B cell (primary cell): ENCODE measurements at regions not wholly inside any gene's neighbourhood (a gene's known extent, or its start where the extent isn't known, plus 50 kb on each side); places are given as distances from the start of the nearest gene placed in this dataset.
"Not testable (repeated sequence)": the region's sequence is repeated elsewhere in the genome, so short reads cannot be mapped to it uniquely, and the experiment has no call there.

Experiments used
- ATAC-seq: fragments of 200-7000 bp; cut with Tn5 transposase; one replicate; pipeline ENCODE4 v1.10.0; 2021; ENCODE audit warnings: low read depth, mild to moderate bottlenecking, moderate number of reproducible peaks, moderate library complexity
- CTCF ChIA-PET: fragments of 350-600 bp; sonication (Branson Sonifier 250); formaldehyde crosslinking; loops from one replicate; lab custom pipeline; 2021; ENCODE audit warnings: antibody characterized with exemption, inconsistent platforms; lab: Charles Lee
- POLR2A ChIA-PET: fragments of 350-600 bp; sonication (Branson Sonifier 250); formaldehyde crosslinking; loops from one replicate; lab custom pipeline; 2021; ENCODE audit warnings: antibody characterized with exemption; lab: Charles Lee
- DNase-seq: peaks from one replicate; pipeline ENCODE4 v3.0.0; 2013
- H2AFZ ChIP-seq: 2 replicates; pipeline ENCODE4 v1.6.1; 2012; ENCODE audit warnings: mild to moderate bottlenecking, low read depth, low read length; ENCODE audit not compliant: insufficient read depth, poor library complexity, severe bottlenecking
- H3K27ac ChIP-seq, 2 donors: 1 replicate in 1 of 2; 2 replicates in 1 of 2; pipeline ENCODE4 v1.5.1; 2012 to 2013; ENCODE audit warnings: low read length in 2 of 2, mild to moderate bottlenecking in 2 of 2, moderate library complexity in 1 of 2
- H3K27me3 ChIP-seq, 4 experiments: fragments of 200-600 bp in 1 of 4; sonication (generic) in 1 of 4; replicated peaks in 1 of 4; 1 replicate in 2 of 4; 2 replicates in 2 of 4; pipeline versions ENCODE4 v1.6.1 to v1.7.0; 2013 to 2016; ENCODE audit warnings: low read length in 3 of 4, mild to moderate bottlenecking in 2 of 4, mixed read lengths in 1 of 4, moderate library complexity in 1 of 4; ENCODE audit not compliant: insufficient read depth in 4 of 4, control insufficient read depth in 3 of 4; ENCODE audit errors: control extremely low read depth in 1 of 4
- H3K36me3 ChIP-seq, 2 experiments: replicated peaks in 1 of 2; 1 replicate in 1 of 2; 2 replicates in 1 of 2; pipeline versions ENCODE4 v1.6.1 to v1.7.1; 2013; ENCODE audit warnings: low read length in 1 of 2; ENCODE audit not compliant: insufficient read depth in 2 of 2, control insufficient read depth in 1 of 2; ENCODE audit errors: control extremely low read depth in 1 of 2, extremely low read depth in 1 of 2
- H3K4me1 ChIP-seq, 2 donors: fragments of 200-600 bp in 1 of 2; sonication (generic) in 1 of 2; 1 replicate in 1 of 2; 2 replicates in 1 of 2; pipeline versions ENCODE4 v1.5.1 to v1.6.1; 2013 to 2017; ENCODE audit warnings: low read length in 2 of 2; ENCODE audit not compliant: control insufficient read depth in 2 of 2, insufficient read depth in 2 of 2
- H3K4me2 ChIP-seq: replicated peaks from 2 replicates; pipeline ENCODE3; 2012; ENCODE audit warnings: mild to moderate bottlenecking, low read depth, low read length; ENCODE audit not compliant: poor library complexity, severe bottlenecking
- H3K4me3 ChIP-seq, 5 experiments: fragments of 200-600 bp in 1 of 5; sonication (generic) in 1 of 5; 1 replicate in 3 of 5; 2 replicates in 2 of 5; pipeline versions ENCODE4 v1.5.1 to v1.7.0; 2011 to 2016; ENCODE audit warnings: low read length in 4 of 5, mild to moderate bottlenecking in 4 of 5, low read depth in 2 of 5, control low read depth in 1 of 5, moderate library complexity in 1 of 5; ENCODE audit not compliant: insufficient read depth in 1 of 5; ENCODE audit errors: control extremely low read depth in 1 of 5, extremely low read depth in 1 of 5
- H3K79me2 ChIP-seq: fragments of 200-600 bp; sonication (generic); one replicate; pipeline ENCODE4 v1.6.0; 2016; ENCODE audit warnings: low read length; ENCODE audit not compliant: control insufficient read depth, insufficient read depth
- H3K9ac ChIP-seq: fragments of 200-600 bp; sonication (generic); 2 replicates; pipeline ENCODE4 v1.6.1; 2017; ENCODE audit warnings: mild to moderate bottlenecking, low read length, moderate library complexity
- H3K9me3 ChIP-seq, 3 donors: one replicate each; pipeline versions ENCODE4 v1.6.1 to v1.7.1; 2013; ENCODE audit warnings: low read length in 2 of 3; ENCODE audit not compliant: control insufficient read depth in 2 of 3, insufficient read depth in 1 of 3; ENCODE audit errors: control extremely low read depth in 1 of 3
- H4K20me1 ChIP-seq: 2 replicates; pipeline ENCODE4 v1.6.0; 2012; ENCODE audit warnings: mild to moderate bottlenecking, low read length; ENCODE audit not compliant: insufficient read depth, control insufficient read depth, poor library complexity, severe bottlenecking
- H3K27ac Mint-ChIP-seq: one replicate; pipeline ENCODE4 v1.8.0; 2021; ENCODE audit warnings: mixed read lengths
- H3K27me3 Mint-ChIP-seq: one replicate; pipeline ENCODE4 v1.8.0; 2021; ENCODE audit warnings: mixed read lengths
- H3K4me1 Mint-ChIP-seq: one replicate; pipeline ENCODE4 v1.8.0; 2021; ENCODE audit warnings: mixed read lengths
- H3K4me3 Mint-ChIP-seq: one replicate; pipeline ENCODE4 v1.8.0; 2021; ENCODE audit warnings: mixed read lengths
- H3K9me3 Mint-ChIP-seq: one replicate; pipeline ENCODE4 v1.8.0; 2022; ENCODE audit warnings: mixed read lengths; ENCODE audit not compliant: insufficient read depth
- EZH2 ChIP-seq: IDR thresholded peaks from 2 replicates; pipeline ENCODE4 v1.6.1; 2012; ENCODE audit warnings: borderline replicate concordance, low read depth, mild to moderate bottlenecking, moderate library complexity, low read length; ENCODE audit not compliant: insufficient read depth, poor library complexity, severe bottlenecking
- WGBS: methylation state at CpG from one replicate; pipeline ENCODE4 v1.1.5; 2013; ENCODE audit warnings: missing lambda C conversion rate; ENCODE audit not compliant: insufficient coverage; 5-methylcytosine and 5-hydroxymethylcytosine counted together
- intact Hi-C: fragments of 100-400 bp; cut with micrococcal nuclease; formaldehyde crosslinking; loops from one replicate; pipeline ENCODE4 v1.10.0; 2022
- TF ChIP-seq, protein P1 (sequence below): fragments of 200-600 bp; IDR thresholded peaks from one replicate; pipeline ENCODE4 v1.8.0; 2022; ENCODE audit warnings: antibody characterized with exemption, mild to moderate bottlenecking

DNA sequence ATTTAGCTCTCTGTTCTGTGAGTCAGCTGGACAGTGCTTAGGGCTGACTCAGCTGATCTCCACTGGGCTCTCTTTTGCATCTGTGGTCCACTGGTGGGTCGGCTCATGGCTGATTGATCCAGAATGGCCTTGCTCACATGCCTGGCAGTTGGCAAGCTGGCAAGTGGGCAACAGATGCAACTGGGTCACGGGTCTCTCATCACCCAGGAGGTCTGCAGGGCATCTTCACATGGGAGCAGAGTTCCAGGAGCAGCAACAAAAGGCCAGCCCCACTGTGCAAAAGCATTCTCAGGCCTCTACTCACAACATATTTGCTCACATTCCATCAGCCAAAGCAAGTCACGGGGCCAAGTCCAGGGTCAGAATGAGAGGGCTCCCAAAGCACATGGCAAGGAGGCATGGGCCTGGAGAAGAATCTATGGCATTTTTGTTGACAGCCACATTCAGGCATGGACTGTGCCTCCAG, 98.8 kb downstream of the OAT start:
- no peaks in the 10 kb centered on the region for H3K9me3 ChIP-seq
- H4K20me1 ChIP-seq = no peaks in the 10 kb centered on the region
- peaks cover 10% of the 10 kb centered on the region for H3K27me3 Mint-ChIP-seq
- ATAC-seq = no peak
- H3K4me2 ChIP-seq = no peak overlapping the region
- no peaks in the 10 kb centered on the region for H3K9me3 Mint-ChIP-seq
- 70% methylated on average over 3 of the region's 3 CpGs for WGBS
- intact Hi-C loops = no loop called here
- H3K4me3 Mint-ChIP-seq = no peak overlapping the region
- no peak for DNase-seq
- H3K36me3 ChIP-seq = no peaks in the 10 kb centered on the region
- H3K27ac Mint-ChIP-seq = no peak overlapping the region
- no peaks in the 10 kb centered on the region for H3K27me3 ChIP-seq
- CTCF ChIA-PET = no interaction called here
- H3K4me1 ChIP-seq = no peaks in the 10 kb centered on the region
- TF ChIP-seq, protein P1, sequence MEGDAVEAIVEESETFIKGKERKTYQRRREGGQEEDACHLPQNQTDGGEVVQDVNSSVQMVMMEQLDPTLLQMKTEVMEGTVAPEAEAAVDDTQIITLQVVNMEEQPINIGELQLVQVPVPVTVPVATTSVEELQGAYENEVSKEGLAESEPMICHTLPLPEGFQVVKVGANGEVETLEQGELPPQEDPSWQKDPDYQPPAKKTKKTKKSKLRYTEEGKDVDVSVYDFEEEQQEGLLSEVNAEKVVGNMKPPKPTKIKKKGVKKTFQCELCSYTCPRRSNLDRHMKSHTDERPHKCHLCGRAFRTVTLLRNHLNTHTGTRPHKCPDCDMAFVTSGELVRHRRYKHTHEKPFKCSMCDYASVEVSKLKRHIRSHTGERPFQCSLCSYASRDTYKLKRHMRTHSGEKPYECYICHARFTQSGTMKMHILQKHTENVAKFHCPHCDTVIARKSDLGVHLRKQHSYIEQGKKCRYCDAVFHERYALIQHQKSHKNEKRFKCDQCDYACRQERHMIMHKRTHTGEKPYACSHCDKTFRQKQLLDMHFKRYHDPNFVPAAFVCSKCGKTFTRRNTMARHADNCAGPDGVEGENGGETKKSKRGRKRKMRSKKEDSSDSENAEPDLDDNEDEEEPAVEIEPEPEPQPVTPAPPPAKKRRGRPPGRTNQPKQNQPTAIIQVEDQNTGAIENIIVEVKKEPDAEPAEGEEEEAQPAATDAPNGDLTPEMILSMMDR = no peak
- no peak for TF ChIP-seq EZH2
- H3K79me2 ChIP-seq = no peaks in the 10 kb centered on the region
- no peak overlapping the region for H3K27ac ChIP-seq
- POLR2A ChIA-PET = no interaction called here
- H3K4me1 Mint-ChIP-seq = no peaks in the 10 kb centered on the region
- H3K4me3 ChIP-seq = no peak overlapping the region
- H2AFZ ChIP-seq = no peak overlapping the region
- no peak overlapping the region for H3K9ac ChIP-seq

DNA sequence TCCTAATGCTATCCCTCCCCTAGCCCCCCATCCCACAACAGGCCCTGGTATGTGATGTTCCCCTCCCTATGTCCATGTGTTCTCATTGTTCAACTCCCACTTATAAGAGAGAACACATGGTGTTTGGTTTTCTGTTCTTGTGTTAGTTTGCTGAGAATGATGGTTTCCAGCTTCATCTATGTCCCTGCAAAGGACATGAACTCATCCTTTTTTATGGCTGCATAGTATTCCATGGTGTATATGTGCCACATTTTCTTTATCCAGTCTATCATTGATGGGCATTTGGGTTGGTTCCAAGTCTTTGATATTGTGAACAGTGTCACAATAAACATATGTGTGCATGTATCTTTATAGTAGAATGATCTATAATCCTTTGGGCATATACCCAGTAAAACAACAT, 99.2 kb downstream of the OAT start:
- H3K4me2 ChIP-seq, H3K4me1 ChIP-seq, ATAC-seq, H3K9ac ChIP-seq, H3K9me3 Mint-ChIP-seq, DNase-seq, intact Hi-C loops, H3K9me3 ChIP-seq, H3K4me3 Mint-ChIP-seq, H3K79me2 ChIP-seq, H2AFZ ChIP-seq, H3K36me3 ChIP-seq, CTCF ChIA-PET, H3K27me3 Mint-ChIP-seq, H3K4me1 Mint-ChIP-seq, H3K27ac ChIP-seq, H3K4me3 ChIP-seq, H3K27ac Mint-ChIP-seq, H4K20me1 ChIP-seq, H3K27me3 ChIP-seq, POLR2A ChIA-PET: not testable (repeated sequence)
